Renal pelvis (tissue), 1 donor: ENCODE measurements at regions not wholly inside any gene's neighbourhood (a gene's known extent, or its start where the extent isn't known, plus 50 kb on each side); places are given as distances from the start of the nearest gene placed in this dataset.

Source experiments
- DNase-seq: peaks from one replicate; pipeline ENCODE4 v3.0.0-alpha.2; 2013

- no peak for DNase-seq
Measured at GRCh38 chr15:70443486-70444273, 319.7 kb downstream of the UACA start.

GRCh38 chr15:70442616-70443321 lies 320.6 kb downstream of the UACA start:
- no peak for DNase-seq

GRCh38 chr15:70442211-70442610 lies 321.1 kb downstream of the UACA start:
- no peak for DNase-seq

GRCh38 chr15:70440416-70441138 lies 322.8 kb downstream of the UACA start:
- no peak for DNase-seq

GRCh38 chr15:70439880-70440279 lies 323.5 kb downstream of the UACA start:
- no peak for DNase-seq

GRCh38 chr15:70439304-70439877 lies 324.0 kb downstream of the UACA start:
- no peak for DNase-seq

GRCh38 chr15:70438776-70439175 lies 324.6 kb downstream of the UACA start:
- DNase-seq, result no peak

- DNase-seq, result no peak
Measured at GRCh38 chr15:70437882-70438451, 325.4 kb downstream of the UACA start.

GRCh38 chr15:70437089-70437488 lies 326.3 kb downstream of the UACA start:
- no peak for DNase-seq

- no peak for DNase-seq
Measured at GRCh38 chr15:70436428-70436827, 326.9 kb downstream of the UACA start.

- no peak for DNase-seq
Measured at GRCh38 chr15:70435872-70436271, 327.5 kb downstream of the UACA start.

- DNase-seq, result no peak
Measured at GRCh38 chr15:70435369-70435768, 328.0 kb downstream of the UACA start.

- DNase-seq, result no peak
Measured at GRCh38 chr15:70433586-70434324, 329.6 kb downstream of the UACA start.

GRCh38 chr15:70432924-70433495 lies 330.3 kb downstream of the UACA start:
- DNase-seq, result no peak

GRCh38 chr15:70431854-70432253 lies 331.5 kb downstream of the UACA start:
- no peak for DNase-seq

- DNase-seq, result no peak
Measured at GRCh38 chr15:70430069-70430468, 332.4 kb upstream of the TLE3 start.

GRCh38 chr15:70429056-70429722 lies 331.5 kb upstream of the TLE3 start:
- no peak for DNase-seq

GRCh38 chr15:70428211-70428822 lies 330.6 kb upstream of the TLE3 start:
- DNase-seq, result no peak

- DNase-seq, result no peak
Measured at GRCh38 chr15:70427167-70428120, 329.7 kb upstream of the TLE3 start.
